GM12874 (cell line): ENCODE measurements at regions not wholly inside any gene's neighbourhood (a gene's known extent, or its start where the extent isn't known, plus 50 kb on each side); places are given as distances from the start of the nearest gene placed in this dataset.

ENCODE experiments used
- CTCF ChIP-seq: IDR thresholded peaks from 2 replicates; pipeline ENCODE4 v1.5.1; 2011; ENCODE audit warnings: low read depth, mild to moderate bottlenecking, control low read depth, low read length, moderate library complexity; ENCODE audit not compliant: insufficient read depth

GRCh38 chr16:5885521-5885920 lies 787.9 kb upstream of the EEF2KMT start:
- TF ChIP-seq CTCF, result no peak

- TF ChIP-seq CTCF, result no peak
Measured at GRCh38 chr16:5884996-5885395, 787.4 kb upstream of the EEF2KMT start.

GRCh38 chr16:5884339-5884738 lies 786.7 kb upstream of the EEF2KMT start:
- TF ChIP-seq CTCF, result no peak

- TF ChIP-seq CTCF, result no peak
Measured at GRCh38 chr16:5882087-5882640, 784.6 kb upstream of the EEF2KMT start.

- no peak for TF ChIP-seq CTCF
Measured at GRCh38 chr16:5875416-5875815, 777.8 kb upstream of the EEF2KMT start.

GRCh38 chr16:5874899-5875298 lies 777.3 kb upstream of the EEF2KMT start:
- TF ChIP-seq CTCF, result no peak

GRCh38 chr16:5873221-5873620 lies 775.6 kb upstream of the EEF2KMT start:
- no peak for TF ChIP-seq CTCF
